PFSK-1 (cell line): ENCODE measurements at regions not wholly inside any gene's neighbourhood (a gene's known extent, or its start where the extent isn't known, plus 50 kb on each side); places are given as distances from the start of the nearest gene placed in this dataset.

Experiments used
- FOXP2 ChIP-seq: optimal IDR thresholded peaks from 2 replicates; pipeline ENCODE3; 2011; ENCODE audit warnings: borderline replicate concordance, control low read depth, inconsistent platforms; ENCODE audit not compliant: insufficient read depth; ENCODE audit errors: extremely low read length, extremely low read depth
- POLR2AphosphoS5 ChIP-seq: IDR thresholded peaks from 2 replicates; pipeline ENCODE4 v1.6.1; 2012; ENCODE audit warnings: low read depth, mild to moderate bottlenecking, control low read depth, low read length, moderate library complexity
- REST ChIP-seq, 2 experiments: IDR thresholded peaks; 2 replicates each; pipeline versions ENCODE4 v1.6.1 to v1.8.0; 2011 to 2012; ENCODE audit warnings: low read depth in 2 of 2, low read length in 2 of 2, control low read depth in 1 of 2, inconsistent platforms in 1 of 2, mild to moderate bottlenecking in 1 of 2, moderate library complexity in 1 of 2; ENCODE audit not compliant: insufficient read depth in 1 of 2
- SIN3A ChIP-seq: IDR thresholded peaks from 2 replicates; pipeline ENCODE4 v1.6.1; 2012; ENCODE audit warnings: mild to moderate bottlenecking, low read length, moderate library complexity, borderline replicate concordance; ENCODE audit not compliant: insufficient read depth
- TAF1 ChIP-seq: IDR thresholded peaks from 2 replicates; pipeline ENCODE4 v1.6.1; 2012; ENCODE audit warnings: low read length, control low read depth, borderline replicate concordance; ENCODE audit not compliant: insufficient read depth

- TF ChIP-seq TAF1 (no peak), POLR2AphosphoS5 (no peak), REST (IDR thresholded peaks at IDR 0.05; ENCODE audit: insufficient read depth in 1 of 2, low read depth in 2 of 2, low read length in 2 of 2) (no peak), SIN3A (no peak), FOXP2 (no peak)
Observed at GRCh38 chr2:238606311-238606710, 179.6 kb downstream of the ASB1 start.

GRCh38 chr2:238613610-238614009 is 186.9 kb downstream of the ASB1 start:
- TF ChIP-seq SIN3A: no peak
- no peak for TF ChIP-seq POLR2AphosphoS5
- TF ChIP-seq REST (IDR thresholded peaks at IDR 0.05; ENCODE audit: insufficient read depth in 1 of 2, low read depth in 2 of 2, low read length in 2 of 2): no peak
- no peak for TF ChIP-seq TAF1
- TF ChIP-seq FOXP2: no peak

- no peak for TF ChIP-seq FOXP2
- no peak for TF ChIP-seq TAF1
- TF ChIP-seq POLR2AphosphoS5: no peak
- no peak for TF ChIP-seq SIN3A
Observed at GRCh38 chr2:238614376-238614775, 187.6 kb downstream of the ASB1 start.

- TF ChIP-seq REST (IDR thresholded peaks at IDR 0.05; ENCODE audit: insufficient read depth in 1 of 2, low read depth in 2 of 2, low read length in 2 of 2) (no peak), POLR2AphosphoS5 (no peak), SIN3A (no peak), FOXP2 (no peak), TAF1 (no peak)
Observed at GRCh38 chr2:238615187-238615586, 188.5 kb downstream of the ASB1 start.

- TF ChIP-seq POLR2AphosphoS5 (no peak), REST (IDR thresholded peaks at IDR 0.05; ENCODE audit: insufficient read depth in 1 of 2, low read depth in 2 of 2, low read length in 2 of 2) (no peak), TAF1 (no peak), FOXP2 (no peak), SIN3A (no peak)
Observed at GRCh38 chr2:238616681-238617080, 190.0 kb downstream of the ASB1 start.
